ENCODE measurements at regions not wholly inside any gene's neighbourhood (a gene's known extent, or its start where the extent isn't known, plus 50 kb on each side); places are given as distances from the start of the nearest gene placed in this dataset.

- Histone ChIP-seq H3K4me2 (ENCODE audit: low read depth, low read length, poor library complexity, severe bottlenecking) (no peak overlapping the region), H3K27me3 (ENCODE audit: insufficient read depth, low read length, poor library complexity, severe bottlenecking) (no peaks in the 10 kb centered on the region), H3K4me3 (ENCODE audit: low read length, poor library complexity, severe bottlenecking) (no peak overlapping the region), H3K9me2 (replicated peaks; ENCODE audit: low read depth, low read length) (no peaks in the 10 kb centered on the region), H3K4me1 (ENCODE audit: insufficient read depth, low read length, poor library complexity, severe bottlenecking) (no peaks in the 10 kb centered on the region), H4K20me1 (ENCODE audit: insufficient read depth, low read length, poor library complexity, severe bottlenecking) (no peaks in the 10 kb centered on the region), H3K79me2 (ENCODE audit: insufficient read depth, low read length) (no peaks in the 10 kb centered on the region), H2AFZ (ENCODE audit: low read length) (no peak overlapping the region), H3F3A (ENCODE audit: low read depth) (no peaks in the 10 kb centered on the region), H3K9me3 (ENCODE audit: insufficient read depth, low read depth, low read length) (0 out of 2 replicates have a peak, but pooled peaks cover 2% of the 10 kb centered on the region), H3K36me3 (ENCODE audit: insufficient read depth, low read length) (no peaks in the 10 kb centered on the region), H3K9ac (ENCODE audit: low read depth, low read length, poor library complexity, severe bottlenecking) (no peak overlapping the region)
- TF ChIP-seq EZH2phosphoT487 (IDR thresholded peaks at IDR 0.05; ENCODE audit: borderline replicate concordance) (no peak), CTCF (conservative IDR thresholded peaks at IDR 0.05; ENCODE audit: low read length) (no peak)
Observed at GRCh38 chr22:48218889-48219420, 1456.5 kb downstream of the TBC1D22A start.

- no peaks in the 10 kb centered on the region for H3K36me3 ChIP-seq (ENCODE audit: insufficient read depth, low read length)
- TF ChIP-seq EZH2phosphoT487 (IDR thresholded peaks at IDR 0.05; ENCODE audit: borderline replicate concordance) (no peak), CTCF (conservative IDR thresholded peaks at IDR 0.05; ENCODE audit: low read length) (no peak)
- H2AFZ ChIP-seq (ENCODE audit: low read length), result no peak overlapping the region
- no peak overlapping the region for H3K4me3 ChIP-seq (ENCODE audit: low read length, poor library complexity, severe bottlenecking)
- no peaks in the 10 kb centered on the region for H3K9me2 ChIP-seq (replicated peaks; ENCODE audit: low read depth, low read length)
- no peaks in the 10 kb centered on the region for H3K27me3 ChIP-seq (ENCODE audit: insufficient read depth, low read length, poor library complexity, severe bottlenecking)
- no peak overlapping the region for H3K9ac ChIP-seq (ENCODE audit: low read depth, low read length, poor library complexity, severe bottlenecking)
- no peaks in the 10 kb centered on the region for H3K4me1 ChIP-seq (ENCODE audit: insufficient read depth, low read length, poor library complexity, severe bottlenecking)
- 0 out of 2 replicates have a peak, but pooled peaks cover 2% of the 10 kb centered on the region for H3K9me3 ChIP-seq (ENCODE audit: insufficient read depth, low read depth, low read length)
- H3F3A ChIP-seq (ENCODE audit: low read depth), result no peaks in the 10 kb centered on the region
- no peaks in the 10 kb centered on the region for H3K79me2 ChIP-seq (ENCODE audit: insufficient read depth, low read length)
- H4K20me1 ChIP-seq (ENCODE audit: insufficient read depth, low read length, poor library complexity, severe bottlenecking), result no peaks in the 10 kb centered on the region
- no peak overlapping the region for H3K4me2 ChIP-seq (ENCODE audit: low read depth, low read length, poor library complexity, severe bottlenecking)
Observed at GRCh38 chr22:48217596-48217995, 1455.1 kb downstream of the TBC1D22A start.

GRCh38 chr22:48212727-48213126, 1450.3 kb downstream of the TBC1D22A start:
- no peaks in the 10 kb centered on the region for H3K4me1 ChIP-seq (ENCODE audit: insufficient read depth, low read length, poor library complexity, severe bottlenecking)
- H3K4me3 ChIP-seq (ENCODE audit: low read length, poor library complexity, severe bottlenecking), result no peak overlapping the region
- H3K9ac ChIP-seq (ENCODE audit: low read depth, low read length, poor library complexity, severe bottlenecking), result no peak overlapping the region
- no peaks in the 10 kb centered on the region for H3K36me3 ChIP-seq (ENCODE audit: insufficient read depth, low read length)
- no peaks in the 10 kb centered on the region for H3F3A ChIP-seq (ENCODE audit: low read depth)
- peaks cover 5% of the 10 kb centered on the region; the same call in 1 of the 2 replicates for H3K9me3 ChIP-seq (ENCODE audit: insufficient read depth, low read depth, low read length)
- TF ChIP-seq CTCF (conservative IDR thresholded peaks at IDR 0.05; ENCODE audit: low read length), result no peak
- TF ChIP-seq EZH2phosphoT487 (IDR thresholded peaks at IDR 0.05; ENCODE audit: borderline replicate concordance), result no peak
- no peaks in the 10 kb centered on the region for H3K27me3 ChIP-seq (ENCODE audit: insufficient read depth, low read length, poor library complexity, severe bottlenecking)
- no peaks in the 10 kb centered on the region for H4K20me1 ChIP-seq (ENCODE audit: insufficient read depth, low read length, poor library complexity, severe bottlenecking)
- H3K4me2 ChIP-seq (ENCODE audit: low read depth, low read length, poor library complexity, severe bottlenecking), result no peak overlapping the region
- no peaks in the 10 kb centered on the region for H3K79me2 ChIP-seq (ENCODE audit: insufficient read depth, low read length)
- H3K9me2 ChIP-seq (replicated peaks; ENCODE audit: low read depth, low read length), result no peaks in the 10 kb centered on the region
- no peak overlapping the region for H2AFZ ChIP-seq (ENCODE audit: low read length)
